Astrocyte of the cerebellum (primary cell): ENCODE measurements at regions not wholly inside any gene's neighbourhood (a gene's known extent, or its start where the extent isn't known, plus 50 kb on each side); places are given as distances from the start of the nearest gene placed in this dataset.
"Not testable (repeated sequence)": the region's sequence is repeated elsewhere in the genome, so short reads cannot be mapped to it uniquely, and the experiment has no call there.

Experiments
- DNase-seq: peaks from one replicate; pipeline ENCODE4 v3.0.0-alpha.2; 2011; ENCODE audit warnings: low read depth
- H3K4me3 ChIP-seq: 2 replicates; pipeline ENCODE4 v1.5.1; 2011; ENCODE audit warnings: mild to moderate bottlenecking, low read depth, low read length, moderate library complexity
- CTCF ChIP-seq: IDR thresholded peaks from 2 replicates; pipeline ENCODE4 v1.5.1; 2012; ENCODE audit warnings: low read length, low read depth, moderate library complexity, mild to moderate bottlenecking; ENCODE audit errors: missing control alignments
- in situ Hi-C: cut with HindIII; loops from 2 replicates; pipeline ENCODE4 v1.10.0; 2017; ENCODE audit warnings: low sequenced_read_pairs

GRCh38 chr2:128516938-128517337, 198.3 kb upstream of the HS6ST1 start:
- in situ Hi-C loops: no loop called here
- no peak for DNase-seq
- no peak for TF ChIP-seq CTCF
- H3K4me3 ChIP-seq: no peak overlapping the region

- DNase-seq, H3K4me3 ChIP-seq, in situ Hi-C loops: not testable (repeated sequence)
These were observed 200.4 kb upstream of the HS6ST1 start for GRCh38 chr2:128519028-128519427.

DNA sequence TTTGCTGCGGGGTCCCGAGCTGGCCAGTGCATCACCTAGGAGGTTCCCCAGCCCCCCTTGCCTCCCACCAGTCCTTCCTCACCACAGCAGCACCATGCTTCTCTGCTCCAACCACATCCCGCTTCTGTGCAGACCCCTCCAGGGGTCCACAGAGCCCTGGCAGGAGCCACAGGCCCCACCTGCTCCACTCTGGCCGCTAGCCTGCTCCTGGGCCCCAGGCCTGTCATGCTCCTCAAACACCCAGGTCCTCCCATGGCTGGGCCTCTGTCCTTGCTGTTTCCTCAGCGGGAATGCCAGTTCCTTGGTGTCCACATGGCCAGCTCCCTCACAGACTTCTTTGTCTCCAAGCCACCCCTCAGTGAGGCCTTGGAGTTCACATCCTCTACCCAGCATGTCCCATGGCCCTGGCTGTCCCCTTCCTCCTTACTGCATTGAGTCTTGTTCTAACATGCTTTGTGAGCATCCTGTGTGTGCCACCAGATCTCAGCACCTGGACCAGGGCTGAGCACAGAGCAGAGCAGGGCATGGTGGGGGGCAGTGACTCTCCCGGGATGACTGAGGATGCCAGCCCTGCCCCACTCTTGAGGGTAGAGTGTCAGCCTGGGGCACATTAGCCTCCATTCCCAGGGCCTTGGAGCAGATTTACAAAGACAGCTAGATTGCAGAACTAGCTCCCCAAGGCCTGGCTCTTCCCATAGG, 201.0 kb upstream of the HS6ST1 start:
- no peak overlapping the region for H3K4me3 ChIP-seq
- in situ Hi-C loops: no loop called here
- DNase-seq: no peak
- TF ChIP-seq CTCF: no peak

GRCh38 chr2:128520340-128520739, 201.7 kb upstream of the HS6ST1 start:
- no peak for DNase-seq
- H3K4me3 ChIP-seq: no peak overlapping the region
- no peak for TF ChIP-seq CTCF
- in situ Hi-C loops: no loop called here

DNA sequence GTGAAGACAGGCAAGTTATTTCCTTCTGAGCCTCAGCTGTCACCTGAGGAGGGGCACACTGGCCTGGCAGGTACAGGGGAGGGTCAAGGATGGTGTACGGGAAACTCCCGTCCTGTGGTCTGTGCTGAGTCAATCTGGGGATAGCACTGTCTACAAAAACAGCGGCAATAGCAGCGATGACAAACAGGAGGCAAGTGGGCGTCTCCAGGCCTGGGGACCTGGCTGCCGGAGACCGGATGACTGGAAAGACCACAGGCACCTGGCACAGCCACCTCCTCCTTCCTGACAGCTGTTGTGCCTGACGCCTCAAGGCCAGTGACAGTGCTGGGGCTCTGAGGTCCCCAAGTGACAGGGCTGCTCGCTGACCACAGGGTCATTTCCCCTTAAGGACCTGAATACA, 202.1 kb upstream of the HS6ST1 start:
- no peak for TF ChIP-seq CTCF
- H3K4me3 ChIP-seq: no peak overlapping the region
- DNase-seq: no peak
- in situ Hi-C loops: no loop called here

GRCh38 chr2:128521482-128521881, 202.8 kb upstream of the HS6ST1 start:
- no peak overlapping the region for H3K4me3 ChIP-seq
- no peak for TF ChIP-seq CTCF
- DNase-seq: no peak
- in situ Hi-C loops: no loop called here

GRCh38 chr2:128522829-128523228, 204.2 kb upstream of the HS6ST1 start:
- in situ Hi-C loops: no loop called here
- no peak for DNase-seq
- no peak for TF ChIP-seq CTCF
- no peak overlapping the region for H3K4me3 ChIP-seq
